SK-N-SH (cell line): ENCODE measurements at regions not wholly inside any gene's neighbourhood (a gene's known extent, or its start where the extent isn't known, plus 50 kb on each side); places are given as distances from the start of the nearest gene placed in this dataset.

ENCODE experiments used
- CTCF ChIA-PET: fragments of 300-600, 350-600 bp; formaldehyde crosslinking; extraction: SDS; loops from one replicate; lab custom pipeline; 2021; lab: Yijun Ruan, JAX
- POLR2A ChIA-PET: fragments of 350-600 bp; sonication (Branson Sonifier 250); formaldehyde crosslinking; extraction: SDS; loops from one replicate; lab custom pipeline; 2020; ENCODE audit warnings: antibody characterized with exemption, inconsistent platforms; lab: Yijun Ruan, JAX
- DNase-seq: peaks from one replicate; pipeline ENCODE4 v3.0.0; 2012
- H2AFZ ChIP-seq: fragments of 200-600 bp; sonication (generic); 2 replicates; pipeline ENCODE4 v1.8.1; 2016; ENCODE audit warnings: antibody characterized with exemption, mild to moderate bottlenecking, low read depth
- H3F3A ChIP-seq: fragments of 200-600 bp; sonication (generic); replicated peaks from 2 replicates; pipeline ENCODE3; 2016; ENCODE audit warnings: antibody characterized with exemption, mild to moderate bottlenecking; ENCODE audit not compliant: insufficient read depth
- H3K27ac ChIP-seq, 2 experiments: fragments of 200-500 bp in 1 of 2; fragments of 200-600 bp in 1 of 2; sonication (Bioruptor generic) in 1 of 2; sonication (generic), shearing (Covaris generic) in 1 of 2; 2 replicates each; pipeline versions ENCODE4 v1.5.1 to v1.6.1; 2014 to 2016; ENCODE audit warnings: low read depth in 2 of 2, inconsistent platforms in 1 of 2, low read length in 1 of 2, mild to moderate bottlenecking in 1 of 2, mixed read lengths in 1 of 2
- H3K27me3 ChIP-seq: fragments of 200-600 bp; sonication (generic), shearing (Covaris generic); 2 replicates; pipeline ENCODE4 v1.6.1; 2016; ENCODE audit warnings: mixed run types; ENCODE audit not compliant: insufficient read depth
- H3K36me3 ChIP-seq, 2 experiments: fragments of 200-500 bp in 1 of 2; fragments of 200-600 bp in 1 of 2; sonication (Bioruptor generic) in 1 of 2; sonication (generic) in 1 of 2; replicated peaks in 1 of 2; 2 replicates each; pipeline versions ENCODE3 to v1.5.1; 2014 to 2016; ENCODE audit warnings: low read length in 1 of 2, mild to moderate bottlenecking in 1 of 2; ENCODE audit not compliant: insufficient read depth in 2 of 2, control insufficient read depth in 1 of 2
- H3K4me1 ChIP-seq, 2 experiments: fragments of 200-500 bp in 1 of 2; fragments of 200-600 bp in 1 of 2; sonication (Bioruptor generic) in 1 of 2; sonication (generic), shearing (Covaris generic) in 1 of 2; 2 replicates each; pipeline versions ENCODE4 v1.5.1 to v1.6.1; 2014 to 2016; ENCODE audit warnings: low read depth in 1 of 2, low read length in 1 of 2, mixed run types in 1 of 2; ENCODE audit not compliant: insufficient read depth in 2 of 2, control insufficient read depth in 1 of 2
- H3K4me2 ChIP-seq: fragments of 200-600 bp; sonication (generic), shearing (Covaris generic); 2 replicates; pipeline ENCODE4 v1.6.1; 2017; ENCODE audit warnings: mixed run types
- H3K4me3 ChIP-seq, 2 experiments: fragments of 200-500 bp in 1 of 2; fragments of 200-600 bp in 1 of 2; sonication (Bioruptor generic) in 1 of 2; sonication (generic), shearing (Covaris generic) in 1 of 2; 2 replicates each; pipeline versions ENCODE4 v1.5.1 to v1.8.1; 2014 to 2016; ENCODE audit warnings: low read depth in 2 of 2, inconsistent platforms in 1 of 2, low read length in 1 of 2, mild to moderate bottlenecking in 1 of 2, mixed read lengths in 1 of 2, moderate library complexity in 1 of 2
- H3K79me2 ChIP-seq: fragments of 200-600 bp; sonication (generic); 2 replicates; pipeline ENCODE4 v1.8.1; 2017; ENCODE audit warnings: mild to moderate bottlenecking; ENCODE audit not compliant: insufficient read depth
- H3K9ac ChIP-seq: fragments of 200-600 bp; sonication (generic); 2 replicates; pipeline ENCODE4 v1.6.1; 2017; ENCODE audit warnings: mixed run types
- H3K9me2 ChIP-seq: fragments of 200-600 bp; sonication (generic); 2 replicates; pipeline ENCODE4 v1.6.1; 2017; ENCODE audit warnings: mixed run types
- H3K9me3 ChIP-seq: fragments of 200-600 bp; sonication (generic); 2 replicates; pipeline ENCODE4 v1.6.1; 2017; ENCODE audit warnings: mixed run types, mild to moderate bottlenecking, moderate library complexity
- H4K20me1 ChIP-seq: fragments of 200-600 bp; sonication (generic); 2 replicates; pipeline ENCODE4 v1.6.1; 2017; ENCODE audit warnings: mild to moderate bottlenecking, mixed run types; ENCODE audit not compliant: insufficient read depth
- EZH2phosphoT487 ChIP-seq: fragments of 200-600 bp; sonication (generic); IDR thresholded peaks from 2 replicates; pipeline ENCODE4 v1.6.1; 2017; ENCODE audit warnings: low read depth, mixed run types, mild to moderate bottlenecking, antibody characterized with exemption, moderate library complexity, borderline replicate concordance
- GATA2 ChIP-seq: sonication (generic); formaldehyde crosslinking; IDR thresholded peaks from 2 replicates; pipeline ENCODE4 v1.5.0; 2020; ENCODE audit warnings: mild to moderate bottlenecking, missing genetic modification reagents
- JUND ChIP-seq: IDR thresholded peaks from 2 replicates; pipeline ENCODE4 v1.4.0; 2012
- NFIC ChIP-seq: IDR thresholded peaks from 2 replicates; pipeline ENCODE4 v1.4.0; 2012; ENCODE audit warnings: borderline replicate concordance
- POLR2AphosphoS5 ChIP-seq: IDR thresholded peaks from 2 replicates; pipeline ENCODE4 v1.6.1; 2012; ENCODE audit warnings: low read depth, low read length
- RAD21 ChIP-seq: IDR thresholded peaks from 2 replicates; pipeline ENCODE4 v1.6.1; 2012; ENCODE audit warnings: mild to moderate bottlenecking, low read length
- RFX5 ChIP-seq: IDR thresholded peaks from 2 replicates; pipeline ENCODE4 v1.6.1; 2012; ENCODE audit warnings: mild to moderate bottlenecking, improper control_type of control experiment, low read length
- RXRA ChIP-seq: IDR thresholded peaks from 2 replicates; pipeline ENCODE4 v1.4.0; 2012; ENCODE audit warnings: low read depth, mild to moderate bottlenecking, borderline replicate concordance
- SIN3A ChIP-seq: IDR thresholded peaks from 2 replicates; pipeline ENCODE4 v1.6.1; 2012; ENCODE audit warnings: low read depth, mild to moderate bottlenecking, low read length, moderate library complexity, borderline replicate concordance
- SMC3 ChIP-seq: IDR thresholded peaks from 2 replicates; pipeline ENCODE4 v1.6.1; 2012; ENCODE audit warnings: low read depth, low read length, improper control_type of control experiment
- TAF1 ChIP-seq: IDR thresholded peaks from 2 replicates; pipeline ENCODE4 v1.6.1; 2012; ENCODE audit warnings: low read depth, mild to moderate bottlenecking, low read length, moderate library complexity, borderline replicate concordance
- TCF12 ChIP-seq: IDR thresholded peaks from 2 replicates; pipeline ENCODE4 v1.4.0; 2012
- TEAD4 ChIP-seq: IDR thresholded peaks from 2 replicates; pipeline ENCODE4 v1.4.0; 2012; ENCODE audit warnings: mild to moderate bottlenecking, borderline replicate concordance; ENCODE audit not compliant: insufficient read depth
- YY1 ChIP-seq: IDR thresholded peaks from 2 replicates; pipeline ENCODE4 v1.4.0; 2012; ENCODE audit warnings: low read depth, mild to moderate bottlenecking
- WGBS: methylation state at CpG from one replicate; pipeline ENCODE4 v1.1.6; 2017; ENCODE audit warnings: low lambda C conversion rate; 5-methylcytosine and 5-hydroxymethylcytosine counted together
- TF ChIP-seq, protein P1 (sequence below): fragments of 150-350 bp; IDR thresholded peaks from 2 replicates; pipeline ENCODE4 v1.6.1; 2017; ENCODE audit warnings: antibody characterized with exemption, low read length, low read depth, borderline replicate concordance
- TF ChIP-seq, protein P2 (sequence below): IDR thresholded peaks from 2 replicates; pipeline ENCODE4; 2012

DNA sequence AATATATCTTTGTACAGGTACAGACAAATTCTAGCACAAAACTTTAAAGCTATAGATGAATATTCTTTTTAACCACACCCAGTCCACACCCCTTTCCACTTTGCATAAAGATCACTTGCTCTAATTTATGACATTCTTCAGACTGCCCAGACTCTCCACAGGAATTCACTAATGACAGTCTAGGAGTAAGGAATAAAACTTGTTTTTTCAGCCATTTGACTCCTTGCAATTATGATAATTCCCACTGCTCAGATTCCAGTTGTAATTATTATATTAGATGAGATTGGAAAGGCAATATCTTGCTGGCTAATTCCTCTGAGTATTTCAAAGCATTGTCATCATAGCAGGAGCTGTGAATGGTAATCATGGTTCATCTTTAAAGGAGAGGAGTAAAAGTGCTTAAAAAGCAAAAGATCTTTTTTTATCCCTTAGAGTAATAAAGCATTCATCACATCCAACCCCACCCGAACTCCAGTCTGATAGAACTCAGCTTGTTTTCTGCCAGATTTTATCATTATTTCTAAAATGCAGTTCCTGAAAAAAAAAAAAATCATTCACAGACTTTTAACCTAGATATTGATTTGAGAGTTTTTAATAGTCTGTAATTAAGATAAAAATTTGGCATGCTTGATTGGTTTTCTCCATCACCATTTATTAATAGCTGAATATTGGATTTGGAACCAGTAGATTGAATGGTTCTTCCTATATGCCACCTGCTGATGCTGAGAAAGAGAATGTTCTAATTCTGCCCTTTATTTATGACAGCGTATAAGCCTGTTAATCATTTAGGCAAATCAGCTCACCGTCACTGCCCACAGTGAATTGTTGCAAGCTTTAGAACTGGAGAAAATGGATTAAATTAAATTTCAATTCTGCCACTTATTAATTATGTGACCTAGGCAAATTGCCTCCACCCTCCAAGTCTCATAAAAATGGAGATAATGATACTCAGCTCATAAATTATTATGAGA is 93.9 kb upstream of the RASSF8 start (continued):
- TF ChIP-seq POLR2AphosphoS5 = no peak
- no peak for TF ChIP-seq YY1
- no peak for TF ChIP-seq JUND
- no peak for TF ChIP-seq EZH2phosphoT487
- TF ChIP-seq SIN3A = no peak
- TF ChIP-seq RFX5 = no peak
- TF ChIP-seq SMC3 = no peak
- TF ChIP-seq, protein P1, sequence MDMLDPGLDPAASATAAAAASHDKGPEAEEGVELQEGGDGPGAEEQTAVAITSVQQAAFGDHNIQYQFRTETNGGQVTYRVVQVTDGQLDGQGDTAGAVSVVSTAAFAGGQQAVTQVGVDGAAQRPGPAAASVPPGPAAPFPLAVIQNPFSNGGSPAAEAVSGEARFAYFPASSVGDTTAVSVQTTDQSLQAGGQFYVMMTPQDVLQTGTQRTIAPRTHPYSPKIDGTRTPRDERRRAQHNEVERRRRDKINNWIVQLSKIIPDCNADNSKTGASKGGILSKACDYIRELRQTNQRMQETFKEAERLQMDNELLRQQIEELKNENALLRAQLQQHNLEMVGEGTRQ = no peak
- no peak for TF ChIP-seq TEAD4

DNA sequence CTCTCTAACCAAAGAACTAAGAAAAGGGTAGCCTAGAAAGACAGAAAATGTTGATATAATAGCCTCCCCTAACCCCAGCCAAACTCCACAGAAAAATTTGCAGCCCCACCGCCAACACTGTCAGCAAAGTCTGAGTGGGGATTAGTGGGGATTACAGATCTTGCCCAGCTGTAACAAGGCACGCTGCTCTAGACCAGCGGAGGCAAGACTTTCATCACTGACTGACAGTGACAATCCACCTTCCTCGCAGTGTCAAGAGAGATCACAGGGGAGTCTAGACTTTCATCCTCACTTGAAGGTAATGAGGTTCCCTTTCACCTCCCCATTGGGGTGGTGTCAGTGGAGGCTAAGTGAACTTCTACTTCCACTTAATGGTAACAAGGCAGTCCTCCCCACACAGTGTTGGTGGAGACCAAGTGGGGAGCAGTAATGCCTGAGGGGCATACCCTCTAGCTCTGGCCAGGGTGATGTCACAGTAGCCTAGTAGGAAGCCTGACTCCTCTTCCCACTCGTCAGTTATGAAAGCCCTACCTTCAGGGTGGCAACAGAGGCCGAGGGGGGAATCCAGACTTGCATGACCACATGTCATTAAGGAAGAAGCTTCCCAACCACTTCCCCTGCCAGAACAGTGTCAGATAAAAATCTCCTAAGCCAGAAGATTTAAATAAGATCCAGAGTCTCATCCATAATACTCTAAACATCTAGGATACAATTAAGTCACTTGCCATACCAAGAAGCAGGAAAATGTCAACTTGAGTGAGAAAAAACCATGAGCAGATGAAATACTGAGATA is 91.7 kb upstream of the RASSF8 start:
- Histone ChIP-seq H3K79me2 (no peaks in the 10 kb centered on the region), H3K36me3 (no peaks in the 10 kb centered on the region), H3K4me3 (no peak overlapping the region), H3K4me1 (peaks cover 0 to 5% of the 10 kb centered on the region in 2 experiments; a peak in 2 of 4 replicates), H2AFZ (no peak overlapping the region), H3K4me2 (no peak overlapping the region), H3K9me3 (0 out of 2 replicates have a peak, but pooled peaks cover 7% of the 10 kb centered on the region), H3F3A (no peaks in the 10 kb centered on the region), H3K9ac (no peak overlapping the region), H3K27ac (no peak overlapping the region), H4K20me1 (no peaks in the 10 kb centered on the region), H3K9me2 (no peaks in the 10 kb centered on the region), H3K27me3 (no peaks in the 10 kb centered on the region)
- no peak for DNase-seq
- TF ChIP-seq NFIC (no peak), GATA2 (no peak), TCF12 (peak; percentile 59), RXRA (no peak), JUND (peak; percentile 26; the same call in 1 of the 2 replicates), RAD21 (no peak), TAF1 (no peak), EZH2phosphoT487 (no peak), POLR2AphosphoS5 (no peak), SIN3A (no peak)
- TF ChIP-seq, protein P2, sequence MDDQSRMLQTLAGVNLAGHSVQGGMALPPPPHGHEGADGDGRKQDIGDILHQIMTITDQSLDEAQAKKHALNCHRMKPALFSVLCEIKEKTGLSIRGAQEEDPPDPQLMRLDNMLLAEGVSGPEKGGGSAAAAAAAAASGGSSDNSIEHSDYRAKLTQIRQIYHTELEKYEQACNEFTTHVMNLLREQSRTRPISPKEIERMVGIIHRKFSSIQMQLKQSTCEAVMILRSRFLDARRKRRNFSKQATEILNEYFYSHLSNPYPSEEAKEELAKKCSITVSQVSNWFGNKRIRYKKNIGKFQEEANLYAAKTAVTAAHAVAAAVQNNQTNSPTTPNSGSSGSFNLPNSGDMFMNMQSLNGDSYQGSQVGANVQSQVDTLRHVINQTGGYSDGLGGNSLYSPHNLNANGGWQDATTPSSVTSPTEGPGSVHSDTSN = peak; percentile 61
- ChIA-PET POLR2A (no interaction called here), CTCF (no interaction called here)
- 66% methylated on average over 3 of the region's 6 CpGs for WGBS
